ENCODE measurements at regions not wholly inside any gene's neighbourhood (a gene's known extent, or its start where the extent isn't known, plus 50 kb on each side); places are given as distances from the start of the nearest gene placed in this dataset.
A peak's percentile ranks its signal among the peaks of the same experiment; 100 is the strongest.

DNA sequence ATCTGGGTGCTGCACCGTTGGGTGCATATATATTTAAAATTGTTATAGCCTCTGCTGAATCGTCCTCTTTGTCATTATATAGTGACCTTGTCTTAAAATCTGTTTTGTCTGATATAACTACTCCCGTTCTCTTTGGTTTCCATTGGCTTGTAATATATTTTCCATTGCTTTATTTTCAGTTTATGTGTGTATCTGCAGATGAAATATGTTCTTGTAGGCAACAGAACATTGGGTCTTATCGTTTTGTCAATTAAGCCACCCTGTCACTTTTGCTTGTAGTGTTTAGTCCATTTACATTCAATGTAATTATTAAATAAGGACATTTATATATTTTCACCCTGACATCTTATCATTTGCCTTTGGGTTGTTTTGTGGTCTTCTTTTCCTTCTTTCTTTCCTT lies 933.9 kb downstream of the EPHA7 start:
- WGBS, 2 donors: 91% methylated on average over 4 of the region's 4 CpGs
- Histone ChIP-seq H3K27me3 (ENCODE audit: control insufficient read depth in 3 of 3, insufficient read depth in 3 of 3, low read length in 2 of 3) (no peaks in the 10 kb centered on the region), H3K27ac (ENCODE audit: low read depth in 1 of 2, low read length in 1 of 2) (no peak overlapping the region), H3K4me1 (ENCODE audit: control insufficient read depth in 5 of 5, insufficient read depth in 5 of 5, low read length in 5 of 5) (no peaks in the 10 kb centered on the region), H3K9me3 (ENCODE audit: control insufficient read depth in 4 of 4, insufficient read depth in 3 of 4, low read length in 3 of 4) (no peaks in the 10 kb centered on the region), H3K9ac (ENCODE audit: insufficient read depth in 1 of 2, low read length in 2 of 2) (no peak overlapping the region), H3K4me3 (no peak overlapping the region), H3K36me3 (ENCODE audit: control insufficient read depth in 4 of 4, insufficient read depth in 4 of 4, low read length in 4 of 4) (no peaks in the 10 kb centered on the region)
- TF ChIP-seq, protein P1, sequence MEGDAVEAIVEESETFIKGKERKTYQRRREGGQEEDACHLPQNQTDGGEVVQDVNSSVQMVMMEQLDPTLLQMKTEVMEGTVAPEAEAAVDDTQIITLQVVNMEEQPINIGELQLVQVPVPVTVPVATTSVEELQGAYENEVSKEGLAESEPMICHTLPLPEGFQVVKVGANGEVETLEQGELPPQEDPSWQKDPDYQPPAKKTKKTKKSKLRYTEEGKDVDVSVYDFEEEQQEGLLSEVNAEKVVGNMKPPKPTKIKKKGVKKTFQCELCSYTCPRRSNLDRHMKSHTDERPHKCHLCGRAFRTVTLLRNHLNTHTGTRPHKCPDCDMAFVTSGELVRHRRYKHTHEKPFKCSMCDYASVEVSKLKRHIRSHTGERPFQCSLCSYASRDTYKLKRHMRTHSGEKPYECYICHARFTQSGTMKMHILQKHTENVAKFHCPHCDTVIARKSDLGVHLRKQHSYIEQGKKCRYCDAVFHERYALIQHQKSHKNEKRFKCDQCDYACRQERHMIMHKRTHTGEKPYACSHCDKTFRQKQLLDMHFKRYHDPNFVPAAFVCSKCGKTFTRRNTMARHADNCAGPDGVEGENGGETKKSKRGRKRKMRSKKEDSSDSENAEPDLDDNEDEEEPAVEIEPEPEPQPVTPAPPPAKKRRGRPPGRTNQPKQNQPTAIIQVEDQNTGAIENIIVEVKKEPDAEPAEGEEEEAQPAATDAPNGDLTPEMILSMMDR (IDR thresholded peaks at IDR 0.05; ENCODE audit: control extremely low read depth, extremely low read depth): no peak
- no peak for ATAC-seq (ENCODE audit: insufficient read depth, low FRiP score)
- DNase-seq: no peak

DNA sequence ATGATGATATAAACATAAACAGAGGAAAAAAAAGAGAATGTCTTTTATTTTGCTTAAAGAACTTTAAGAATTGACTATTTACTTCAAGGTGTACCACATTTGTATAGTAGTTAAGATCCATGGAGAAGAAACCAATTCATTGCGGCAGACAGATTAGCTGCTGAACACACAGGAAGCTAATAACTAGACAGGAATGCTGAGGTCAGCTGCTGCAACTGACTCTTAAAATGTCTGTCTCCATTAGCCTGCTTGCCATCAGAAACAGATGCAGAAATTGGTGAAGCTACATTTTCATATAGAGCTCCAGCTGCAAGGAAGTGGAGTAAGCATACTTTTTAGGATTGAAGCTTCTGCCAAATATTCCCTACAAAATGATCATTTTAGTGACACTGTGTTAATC lies 939.5 kb downstream of the EPHA7 start:
- no peaks in the 10 kb centered on the region for H3K36me3 ChIP-seq (ENCODE audit: control insufficient read depth in 4 of 4, insufficient read depth in 4 of 4, low read length in 4 of 4)
- no peaks in the 10 kb centered on the region for H3K4me1 ChIP-seq (ENCODE audit: control insufficient read depth in 5 of 5, insufficient read depth in 5 of 5, low read length in 5 of 5)
- ATAC-seq (ENCODE audit: insufficient read depth, low FRiP score): no peak
- 44 to 54% methylated on average over 1 of the region's 1 CpG for WGBS, 2 donors
- no peaks in the 10 kb centered on the region for H3K27me3 ChIP-seq (ENCODE audit: control insufficient read depth in 3 of 3, insufficient read depth in 3 of 3, low read length in 2 of 3)
- peak in 2 of 3 donors; percentile 30 to 34 for DNase-seq
- no peak overlapping the region for H3K9ac ChIP-seq (ENCODE audit: insufficient read depth in 1 of 2, low read length in 2 of 2)
- H3K27ac ChIP-seq (ENCODE audit: low read depth in 1 of 2, low read length in 1 of 2): no peak overlapping the region
- no peak overlapping the region for H3K4me3 ChIP-seq
- TF ChIP-seq, protein P1 (IDR thresholded peaks at IDR 0.05; ENCODE audit: control extremely low read depth, extremely low read depth): no peak
- H3K9me3 ChIP-seq (ENCODE audit: control insufficient read depth in 4 of 4, insufficient read depth in 3 of 4, low read length in 3 of 4): no peaks in the 10 kb centered on the region

DNA sequence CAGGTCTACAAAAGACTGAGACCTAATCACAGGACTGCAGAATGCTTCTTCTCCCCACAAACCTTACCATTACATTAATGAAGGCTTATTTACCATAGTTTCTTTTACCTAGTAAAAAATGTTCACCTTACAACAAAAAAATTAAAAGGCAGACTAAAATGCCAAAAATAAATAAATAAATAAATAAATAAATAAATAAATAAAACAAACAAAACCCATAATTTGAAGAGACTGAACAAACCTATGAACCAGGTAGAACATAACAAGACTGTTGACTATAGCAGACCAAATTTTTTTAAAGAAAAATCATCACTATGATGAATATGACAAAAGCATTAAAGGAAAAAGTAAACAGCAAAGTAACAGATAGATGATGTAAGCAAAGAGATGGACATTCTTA lies 946.3 kb downstream of the EPHA7 start:
- no peaks in the 10 kb centered on the region for H3K4me1 ChIP-seq (ENCODE audit: control insufficient read depth in 5 of 5, insufficient read depth in 5 of 5, low read length in 5 of 5)
- no peak overlapping the region for H3K4me3 ChIP-seq
- DNase-seq: no peak
- ATAC-seq (ENCODE audit: insufficient read depth, low FRiP score): no peak
- no peaks in the 10 kb centered on the region for H3K36me3 ChIP-seq (ENCODE audit: control insufficient read depth in 4 of 4, insufficient read depth in 4 of 4, low read length in 4 of 4)
- no peaks in the 10 kb centered on the region for H3K27me3 ChIP-seq (ENCODE audit: control insufficient read depth in 3 of 3, insufficient read depth in 3 of 3, low read length in 2 of 3)
- no peak overlapping the region for H3K27ac ChIP-seq (ENCODE audit: low read depth in 1 of 2, low read length in 1 of 2)
- H3K9me3 ChIP-seq (ENCODE audit: control insufficient read depth in 4 of 4, insufficient read depth in 3 of 4, low read length in 3 of 4): no peaks in the 10 kb centered on the region
- TF ChIP-seq, protein P1 (IDR thresholded peaks at IDR 0.05; ENCODE audit: control extremely low read depth, extremely low read depth): no peak
- H3K9ac ChIP-seq (ENCODE audit: insufficient read depth in 1 of 2, low read length in 2 of 2): no peak overlapping the region

DNA sequence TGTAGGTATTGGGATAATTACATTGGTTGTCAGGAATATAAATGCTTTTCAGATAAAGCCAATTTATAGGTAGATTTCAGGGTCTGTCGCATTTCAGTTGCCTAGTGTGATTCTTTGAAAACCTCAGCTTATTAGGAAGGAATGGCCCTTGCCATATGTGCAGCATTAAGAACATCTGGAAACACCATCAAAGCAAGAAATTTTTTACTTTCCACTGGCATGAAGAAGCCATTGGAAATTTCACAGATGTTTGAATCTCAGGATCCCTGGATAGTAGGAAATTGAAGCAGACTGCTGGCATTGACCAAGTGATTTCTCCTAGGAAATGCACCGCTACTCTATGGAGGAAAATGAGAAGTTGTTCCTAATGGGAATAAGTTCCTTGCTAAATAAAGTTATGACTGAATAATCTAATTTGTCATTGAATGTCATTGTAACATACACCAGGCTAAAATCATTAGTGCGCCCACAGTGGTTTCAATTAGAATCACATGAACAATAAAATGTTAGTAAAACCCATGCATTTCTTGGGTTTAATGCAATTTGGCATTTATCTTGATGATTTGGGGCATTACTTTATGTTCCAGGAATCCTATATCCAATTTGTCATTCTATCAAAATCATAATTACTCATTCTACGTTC lies 950.1 kb downstream of the EPHA7 start:
- Histone ChIP-seq H3K4me3 (no peak overlapping the region), H3K36me3 (ENCODE audit: control insufficient read depth in 4 of 4, insufficient read depth in 4 of 4, low read length in 4 of 4) (no peaks in the 10 kb centered on the region), H3K4me1 (ENCODE audit: control insufficient read depth in 5 of 5, insufficient read depth in 5 of 5, low read length in 5 of 5) (no peaks in the 10 kb centered on the region), H3K27me3 (ENCODE audit: control insufficient read depth in 3 of 3, insufficient read depth in 3 of 3, low read length in 2 of 3) (no peaks in the 10 kb centered on the region), H3K9me3 (ENCODE audit: control insufficient read depth in 4 of 4, insufficient read depth in 3 of 4, low read length in 3 of 4) (peaks cover 0 to 5% (median 3%) of the 10 kb centered on the region in 4 donors), H3K27ac (ENCODE audit: low read depth in 1 of 2, low read length in 1 of 2) (no peak overlapping the region), H3K9ac (ENCODE audit: insufficient read depth in 1 of 2, low read length in 2 of 2) (no peak overlapping the region)
- ATAC-seq (ENCODE audit: insufficient read depth, low FRiP score): no peak
- DNase-seq: no peak
- TF ChIP-seq, protein P1 (IDR thresholded peaks at IDR 0.05; ENCODE audit: control extremely low read depth, extremely low read depth): no peak
- WGBS, 2 donors: 87% methylated on average over 4 of the region's 4 CpGs

Data from lung (tissue), 11 donors.